Skeletal muscle satellite cell (primary cell): ENCODE measurements at regions not wholly inside any gene's neighbourhood (a gene's known extent, or its start where the extent isn't known, plus 50 kb on each side); places are given as distances from the start of the nearest gene placed in this dataset.
"Not testable (repeated sequence)": the region's sequence is repeated elsewhere in the genome, so short reads cannot be mapped to it uniquely, and the experiment has no call there.

ENCODE experiments used
- H3K27me3 ChIP-seq: 2 replicates; pipeline ENCODE4 v1.7.0; 2013; ENCODE audit warnings: low read length; ENCODE audit not compliant: control insufficient read depth, insufficient read depth
- H3K36me3 ChIP-seq: 2 replicates; pipeline ENCODE4 v1.7.0; 2013; ENCODE audit warnings: mild to moderate bottlenecking, control low read depth, low read length; ENCODE audit not compliant: insufficient read depth
- H3K4me1 ChIP-seq: 2 replicates; pipeline ENCODE4 v1.7.0; 2013; ENCODE audit warnings: low read length; ENCODE audit not compliant: control insufficient read depth, insufficient read depth
- H3K4me2 ChIP-seq: 2 replicates; pipeline ENCODE4 v1.7.0; 2013; ENCODE audit warnings: mild to moderate bottlenecking, low read length
- H3K4me3 ChIP-seq: 2 replicates; pipeline ENCODE4 v1.7.0; 2013; ENCODE audit warnings: low read length
- H3K9ac ChIP-seq: 2 replicates; pipeline ENCODE4 v1.7.0; 2013; ENCODE audit warnings: mild to moderate bottlenecking, low read depth, low read length, moderate library complexity
- H3K9me3 ChIP-seq: replicated peaks from 2 replicates; pipeline ENCODE4 v1.7.0; 2013; ENCODE audit warnings: mild to moderate bottlenecking, control low read depth, low read length

GRCh38 chr3:4151859-4152258 lies 151.3 kb upstream of the SETMAR start:
- Histone ChIP-seq H3K4me3 (no peak overlapping the region), H3K27me3 (no peaks in the 10 kb centered on the region), H3K36me3 (no peaks in the 10 kb centered on the region), H3K4me1 (no peaks in the 10 kb centered on the region), H3K9ac (no peak overlapping the region), H3K4me2 (no peak overlapping the region), H3K9me3 (no peaks in the 10 kb centered on the region)

DNA sequence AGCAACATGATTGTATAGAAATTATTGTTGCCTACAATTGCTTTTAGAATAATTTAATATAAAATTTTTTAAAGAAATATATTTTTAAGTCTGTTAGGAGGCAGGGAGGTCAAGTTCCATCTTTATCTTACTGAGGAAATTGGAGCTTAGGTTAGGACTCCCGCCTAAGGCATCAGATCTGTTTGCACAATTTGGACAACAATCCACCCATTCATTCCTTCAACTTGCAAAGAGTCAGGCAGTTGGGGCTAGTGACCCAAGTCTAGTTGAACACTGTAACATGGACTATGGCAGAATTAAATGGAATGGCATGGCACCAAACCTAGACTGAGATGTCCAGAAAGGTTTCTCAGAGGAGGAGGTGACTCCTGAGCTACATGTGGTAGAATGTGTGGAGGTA lies 149.4 kb upstream of the SETMAR start:
- no peaks in the 10 kb centered on the region for H3K36me3 ChIP-seq
- H3K4me2 ChIP-seq: no peak overlapping the region
- no peaks in the 10 kb centered on the region for H3K27me3 ChIP-seq
- H3K4me3 ChIP-seq: no peak overlapping the region
- no peaks in the 10 kb centered on the region for H3K4me1 ChIP-seq
- H3K9me3 ChIP-seq: no peaks in the 10 kb centered on the region
- no peak overlapping the region for H3K9ac ChIP-seq

GRCh38 chr3:4158329-4158728 lies 144.8 kb upstream of the SETMAR start:
- no peak overlapping the region for H3K4me3 ChIP-seq
- no peak overlapping the region for H3K9ac ChIP-seq
- H3K4me1 ChIP-seq: no peaks in the 10 kb centered on the region
- no peak overlapping the region for H3K4me2 ChIP-seq
- no peaks in the 10 kb centered on the region for H3K9me3 ChIP-seq
- H3K27me3 ChIP-seq: no peaks in the 10 kb centered on the region
- H3K36me3 ChIP-seq: no peaks in the 10 kb centered on the region

DNA sequence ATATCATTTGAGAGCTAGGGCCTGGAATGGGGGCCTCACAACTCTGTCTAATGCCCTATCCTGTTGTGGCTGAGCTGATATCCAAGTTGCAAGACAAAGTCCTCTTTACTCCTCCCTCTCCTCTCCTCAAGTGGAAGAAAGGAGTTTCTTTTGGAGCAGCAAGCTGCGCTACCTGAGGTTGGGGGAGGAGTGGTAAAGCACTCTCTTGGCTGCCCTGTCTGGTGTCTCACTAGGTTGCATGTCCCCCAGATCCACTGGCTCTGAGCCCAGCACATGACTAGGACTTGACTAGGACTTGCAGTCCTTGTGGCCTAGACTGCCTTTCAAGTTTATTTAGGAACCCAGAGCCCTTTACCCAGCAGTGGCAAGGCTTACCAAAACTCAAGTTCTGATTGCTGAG lies 141.1 kb upstream of the SETMAR start:
- Histone ChIP-seq H3K4me3 (no peak overlapping the region), H3K4me1 (no peaks in the 10 kb centered on the region), H3K9ac (no peak overlapping the region), H3K27me3 (no peaks in the 10 kb centered on the region), H3K36me3 (no peaks in the 10 kb centered on the region), H3K9me3 (no peaks in the 10 kb centered on the region), H3K4me2 (no peak overlapping the region)

GRCh38 chr3:4163011-4163410 lies 140.2 kb upstream of the SETMAR start:
- H3K9ac ChIP-seq: no peak overlapping the region

DNA sequence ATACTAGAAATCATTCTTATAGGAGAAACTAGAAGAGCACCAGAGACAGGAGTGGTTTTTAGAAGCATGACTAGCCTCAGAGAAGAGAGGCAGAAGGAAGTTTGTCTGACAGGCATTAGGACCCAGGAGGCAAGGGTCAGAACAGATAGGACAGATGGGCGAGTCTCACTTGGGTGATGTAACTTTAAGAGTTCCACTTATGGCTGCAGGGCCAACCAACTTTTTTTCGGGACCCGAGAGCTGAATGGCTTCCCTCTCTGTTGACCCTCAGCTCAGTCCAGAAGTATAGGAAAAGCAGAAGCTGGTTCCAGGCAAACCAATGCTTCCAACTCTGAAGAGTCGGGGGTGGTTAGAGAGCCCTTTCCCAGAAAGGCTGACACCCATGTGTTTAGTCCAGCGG lies 136.6 kb upstream of the SETMAR start:
- Histone ChIP-seq H3K36me3 (no peaks in the 10 kb centered on the region), H3K4me3 (no peak overlapping the region), H3K27me3 (no peaks in the 10 kb centered on the region), H3K9ac (no peak overlapping the region), H3K9me3 (no peaks in the 10 kb centered on the region), H3K4me2 (no peak overlapping the region), H3K4me1 (no peaks in the 10 kb centered on the region)

More at GRCh38 chr3:4163011-4163410, 140.2 kb upstream of the SETMAR start:
- Histone ChIP-seq H3K36me3 (no peaks in the 10 kb centered on the region), H3K4me1 (no peaks in the 10 kb centered on the region), H3K27me3 (no peaks in the 10 kb centered on the region), H3K9me3 (no peaks in the 10 kb centered on the region), H3K4me2 (no peak overlapping the region), H3K4me3 (no peak overlapping the region)

DNA sequence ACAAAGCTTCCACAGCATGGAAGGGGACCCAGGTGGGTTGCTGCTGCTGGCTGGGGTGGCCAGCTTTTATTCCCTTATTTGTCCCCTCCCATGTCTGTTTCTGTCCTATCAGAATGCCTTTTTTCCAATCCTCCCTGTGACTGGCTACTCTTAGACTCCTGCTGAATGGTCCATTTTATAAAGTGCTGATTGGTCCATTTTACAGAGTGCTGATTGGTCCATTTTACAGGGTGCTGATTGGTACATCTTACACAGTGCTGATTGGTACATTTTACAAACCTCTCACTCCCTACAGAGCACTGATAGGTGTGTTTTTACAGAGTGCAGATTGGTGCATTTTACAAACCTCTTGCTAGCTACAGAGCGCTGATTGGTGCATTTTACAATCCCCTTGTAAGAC lies 135.9 kb upstream of the SETMAR start:
- not testable (repeated sequence) for H3K27me3 ChIP-seq, H3K36me3 ChIP-seq, H3K9ac ChIP-seq, H3K9me3 ChIP-seq, H3K4me1 ChIP-seq, H3K4me3 ChIP-seq, H3K4me2 ChIP-seq

DNA sequence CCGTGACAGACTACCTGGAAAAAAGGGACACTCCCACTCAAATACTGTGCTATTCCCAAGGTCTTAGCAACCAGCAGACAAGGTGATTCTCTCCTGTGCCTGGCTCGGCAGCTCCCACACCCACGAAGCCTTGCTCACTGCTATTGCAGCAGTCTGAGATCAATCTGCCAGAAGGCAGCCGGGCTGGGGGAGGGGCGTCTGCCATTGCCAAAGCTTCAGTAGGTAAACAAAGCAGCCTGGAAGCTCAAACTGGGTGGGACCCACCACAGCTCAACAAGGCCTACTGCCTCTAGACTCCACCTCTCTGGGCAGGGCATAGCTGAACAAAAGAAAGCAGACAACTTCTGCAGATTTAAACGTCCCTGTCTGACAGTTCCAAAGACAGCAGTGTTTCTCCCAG lies 128.4 kb upstream of the SETMAR start:
- Histone ChIP-seq H3K9me3 (no peaks in the 10 kb centered on the region), H3K4me1 (no peaks in the 10 kb centered on the region), H3K27me3 (no peaks in the 10 kb centered on the region), H3K36me3 (no peaks in the 10 kb centered on the region), H3K4me2 (no peak overlapping the region), H3K4me3 (no peak overlapping the region), H3K9ac (no peak overlapping the region)

- H3K9ac ChIP-seq: no peak overlapping the region
- no peaks in the 10 kb centered on the region for H3K4me1 ChIP-seq
- no peak overlapping the region for H3K4me2 ChIP-seq
- no peak overlapping the region for H3K4me3 ChIP-seq
- H3K9me3 ChIP-seq: no peaks in the 10 kb centered on the region
- H3K36me3 ChIP-seq: no peaks in the 10 kb centered on the region
- H3K27me3 ChIP-seq: no peaks in the 10 kb centered on the region
Measured at GRCh38 chr3:4191971-4192370, 111.2 kb upstream of the SETMAR start.

DNA sequence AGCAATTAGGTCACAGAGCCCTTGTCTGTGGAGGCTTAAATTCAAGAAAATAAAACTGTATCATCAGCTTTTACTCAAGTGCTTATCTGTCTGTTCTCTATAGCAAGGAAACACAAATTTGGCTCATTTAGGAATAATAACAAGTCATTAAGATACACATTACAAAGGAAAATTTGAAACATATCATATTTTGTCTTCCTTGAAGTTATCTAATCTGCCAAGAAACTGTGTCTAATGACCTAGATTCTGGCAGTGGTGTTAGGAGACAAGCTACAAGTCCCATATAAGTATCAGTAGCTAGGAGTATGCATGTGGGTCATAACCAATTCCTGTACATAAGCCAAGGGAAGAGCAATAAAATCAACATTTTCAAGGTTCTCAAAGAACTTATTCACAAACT lies 108.2 kb upstream of the SETMAR start:
- H3K9me3 ChIP-seq: no peaks in the 10 kb centered on the region
- no peaks in the 10 kb centered on the region for H3K36me3 ChIP-seq
- no peak overlapping the region for H3K4me2 ChIP-seq
- no peaks in the 10 kb centered on the region for H3K27me3 ChIP-seq
- no peaks in the 10 kb centered on the region for H3K4me1 ChIP-seq
- H3K4me3 ChIP-seq: no peak overlapping the region
- no peak overlapping the region for H3K9ac ChIP-seq

GRCh38 chr3:4196506-4197147 lies 106.5 kb upstream of the SETMAR start:
- no peaks in the 10 kb centered on the region for H3K36me3 ChIP-seq
- no peak overlapping the region for H3K4me2 ChIP-seq
- no peaks in the 10 kb centered on the region for H3K4me1 ChIP-seq
- no peak overlapping the region for H3K4me3 ChIP-seq
- no peaks in the 10 kb centered on the region for H3K9me3 ChIP-seq
- H3K9ac ChIP-seq: no peak overlapping the region
- no peaks in the 10 kb centered on the region for H3K27me3 ChIP-seq

- Histone ChIP-seq H3K27me3 (no peaks in the 10 kb centered on the region), H3K4me2 (no peak overlapping the region), H3K36me3 (no peaks in the 10 kb centered on the region), H3K9me3 (no peaks in the 10 kb centered on the region), H3K4me1 (no peaks in the 10 kb centered on the region), H3K9ac (no peak overlapping the region), H3K4me3 (no peak overlapping the region)
Measured at GRCh38 chr3:4197670-4198069, 105.5 kb upstream of the SETMAR start.
